Cardiac septum (tissue), 1 donor: ENCODE measurements at regions not wholly inside any gene's neighbourhood (a gene's known extent, or its start where the extent isn't known, plus 50 kb on each side); places are given as distances from the start of the nearest gene placed in this dataset.

Source experiments
- DNase-seq: peaks from one replicate; pipeline ENCODE4 v3.0.0-alpha.2; 2020; ENCODE audit warnings: low spot score
- intact Hi-C: fragments of 100-400 bp; cut with DNase I; formaldehyde crosslinking; loops from one replicate; pipeline ENCODE4 v1.14.0; 2022
- donor health status: DM: no; HTN: no; CAD: no.

DNA sequence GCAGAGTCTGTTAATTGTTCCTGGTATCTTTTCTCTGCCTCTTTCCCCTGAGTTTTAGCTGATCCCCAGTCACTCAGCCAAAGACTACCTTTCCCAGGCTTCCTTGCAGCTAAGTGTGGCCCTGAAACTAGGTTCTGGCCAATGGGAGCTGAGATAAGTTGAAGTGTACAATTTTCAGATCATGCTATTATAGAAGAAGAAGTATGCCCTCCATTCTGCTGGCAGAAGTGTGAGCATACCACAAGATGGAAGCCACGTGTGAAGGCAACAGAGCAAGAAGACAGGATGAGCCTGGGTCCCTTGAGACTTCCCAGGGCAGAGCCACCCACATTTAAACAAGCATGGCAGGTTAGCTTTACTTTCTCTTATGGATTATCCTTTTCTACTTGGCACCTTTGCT is 273.2 kb downstream of the HIVEP2 start:
- DNase-seq: no peak
- intact Hi-C loops: no loop called here

DNA sequence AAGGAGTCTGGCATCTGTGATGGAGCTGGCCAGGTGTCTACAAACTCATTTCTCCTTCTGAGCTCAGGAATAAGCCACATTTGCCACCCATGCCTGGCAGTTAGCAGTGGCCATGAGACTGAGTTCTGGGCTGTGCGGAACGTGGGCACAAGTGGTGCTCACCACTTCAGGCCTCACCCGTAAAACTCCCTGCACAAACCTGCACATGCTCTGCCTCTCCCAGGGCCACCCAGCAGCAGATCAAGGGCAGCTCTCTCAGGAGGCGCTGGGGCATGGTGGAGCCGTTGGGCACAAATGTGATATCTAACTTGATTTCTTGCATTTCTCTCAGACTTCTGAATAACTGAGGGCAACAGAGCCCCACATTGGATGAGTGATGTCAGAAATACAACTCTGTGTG is 269.5 kb downstream of the HIVEP2 start:
- DNase-seq: no peak
- intact Hi-C loops: no loop called here

DNA sequence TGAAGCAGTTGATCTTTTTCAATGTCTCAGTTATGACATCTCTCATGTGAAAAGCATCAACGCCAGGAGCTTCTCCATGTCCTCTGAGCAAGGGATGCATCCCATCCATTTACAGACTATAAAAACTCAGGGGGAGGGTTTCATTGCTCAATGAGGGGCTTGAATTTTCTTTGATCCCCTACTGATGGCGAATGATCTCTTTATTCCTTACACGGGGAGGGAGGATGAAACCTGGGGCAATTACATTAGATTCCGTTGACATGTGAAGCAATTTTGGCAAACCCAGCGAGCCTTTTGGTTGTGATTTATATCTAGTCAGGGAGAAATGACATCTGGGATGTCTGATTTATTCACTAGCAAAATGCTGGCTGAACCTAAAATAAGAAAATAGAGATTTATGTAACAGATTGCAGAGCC is 268.9 kb downstream of the HIVEP2 start:
- intact Hi-C loops: no loop called here
- no peak for DNase-seq

DNA sequence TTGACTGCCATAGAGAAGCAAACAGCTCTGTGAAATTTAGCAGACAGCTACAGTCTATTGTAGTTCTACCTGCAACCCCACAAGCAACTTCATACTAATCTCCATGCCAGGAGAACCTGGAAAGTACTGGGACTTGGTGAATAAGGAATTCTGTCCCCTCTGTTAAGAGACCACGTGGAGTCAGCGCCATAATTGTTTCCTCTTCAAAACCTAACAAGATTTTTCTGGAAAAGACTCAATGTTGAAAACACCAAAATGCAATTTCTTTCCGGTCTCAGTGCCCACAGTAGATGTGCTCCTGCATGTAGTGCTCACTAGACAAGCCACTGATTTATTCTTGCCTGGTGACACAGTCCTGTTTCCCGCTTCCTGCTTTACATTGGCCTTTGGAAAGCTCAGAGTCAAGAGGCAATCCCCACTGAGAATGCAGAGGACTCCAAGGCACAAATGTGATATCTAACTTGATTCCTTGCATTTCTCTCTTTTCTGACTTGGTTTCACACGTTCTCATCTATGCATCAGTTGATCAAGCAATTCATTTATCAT is 268.3 kb downstream of the HIVEP2 start:
- intact Hi-C loops: no loop called here
- no peak for DNase-seq

DNA sequence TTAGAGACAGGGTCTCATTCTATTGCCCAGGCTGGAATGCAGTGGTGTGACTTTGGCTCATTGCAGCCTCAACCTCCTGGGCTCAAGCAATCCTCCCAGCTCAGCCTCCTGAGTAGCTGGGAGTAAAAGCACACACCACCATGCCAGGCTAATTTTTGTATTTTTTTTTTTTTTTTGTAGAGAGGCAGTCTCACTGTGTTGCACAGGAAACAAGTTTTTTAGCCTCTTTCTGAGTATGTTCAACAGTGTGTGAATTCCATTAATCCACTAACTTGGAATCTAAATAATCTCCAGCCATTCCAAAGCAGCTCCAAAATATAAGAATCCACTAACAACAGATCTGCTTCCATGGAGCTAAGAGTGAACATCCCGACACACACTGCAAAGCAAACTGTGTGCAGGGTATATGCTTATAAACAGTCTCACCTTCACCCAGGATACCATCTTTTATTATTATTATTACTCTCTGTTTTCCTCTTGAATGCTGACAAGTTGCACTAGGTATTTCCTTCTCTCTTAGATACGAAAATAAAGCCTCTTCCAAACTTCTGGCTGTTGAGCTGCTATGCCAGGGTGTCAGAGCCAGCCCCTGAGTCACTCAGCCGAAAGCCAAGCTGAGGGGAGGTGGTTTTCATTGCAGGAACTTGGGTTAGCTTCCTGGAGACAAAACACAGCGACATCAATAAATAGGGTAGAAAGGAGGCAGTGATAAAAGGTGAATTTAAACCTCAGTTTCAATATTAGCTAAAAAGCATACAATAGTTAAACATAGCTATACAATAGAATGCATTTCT is 264.9 kb downstream of the HIVEP2 start:
- no peak for DNase-seq
- intact Hi-C loops: no loop called here

DNA sequence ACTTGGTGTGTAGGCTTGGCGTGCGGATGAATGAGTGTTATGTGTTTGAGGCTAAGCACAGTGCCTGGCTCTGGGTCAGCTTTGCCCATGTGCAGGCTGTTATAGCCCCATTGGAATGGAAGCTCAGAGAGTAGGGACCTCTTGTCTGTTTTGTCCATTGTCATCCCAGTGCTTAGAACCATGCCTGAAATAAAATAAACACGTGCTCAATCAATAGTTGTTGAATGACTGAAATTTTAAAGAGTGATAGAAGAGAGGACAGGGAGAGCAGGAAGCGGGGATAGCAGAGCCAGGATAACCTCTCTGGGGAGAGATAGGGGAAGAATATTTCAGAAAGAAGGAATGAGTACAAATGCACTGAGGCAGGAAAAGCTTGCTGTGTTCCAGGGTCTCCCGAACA is 263.9 kb downstream of the HIVEP2 start:
- intact Hi-C loops: no loop called here

DNA sequence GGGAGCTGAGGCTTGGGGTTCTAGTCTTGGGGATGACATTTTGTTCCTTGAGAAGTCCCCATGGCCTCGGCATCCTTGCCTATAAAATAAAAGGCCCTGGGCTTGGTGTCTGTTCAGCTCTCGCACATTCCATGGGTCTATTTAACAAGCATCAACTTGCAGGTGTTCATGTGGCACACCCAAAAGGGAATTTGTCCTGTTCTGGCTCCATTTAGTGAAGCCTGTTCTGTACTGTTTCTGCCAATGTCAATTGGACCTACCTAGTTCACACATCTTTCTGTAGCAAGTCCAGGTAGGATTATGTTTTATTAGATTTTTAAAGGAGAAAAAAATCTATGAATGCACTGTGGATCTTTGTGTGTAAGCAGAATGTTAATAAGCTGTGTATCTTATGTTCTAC is 262.0 kb downstream of the HIVEP2 start:
- intact Hi-C loops: no loop called here
- no peak for DNase-seq

More for the DNA sequence above, 263.9 kb downstream of the HIVEP2 start:
- no peak for DNase-seq

DNA sequence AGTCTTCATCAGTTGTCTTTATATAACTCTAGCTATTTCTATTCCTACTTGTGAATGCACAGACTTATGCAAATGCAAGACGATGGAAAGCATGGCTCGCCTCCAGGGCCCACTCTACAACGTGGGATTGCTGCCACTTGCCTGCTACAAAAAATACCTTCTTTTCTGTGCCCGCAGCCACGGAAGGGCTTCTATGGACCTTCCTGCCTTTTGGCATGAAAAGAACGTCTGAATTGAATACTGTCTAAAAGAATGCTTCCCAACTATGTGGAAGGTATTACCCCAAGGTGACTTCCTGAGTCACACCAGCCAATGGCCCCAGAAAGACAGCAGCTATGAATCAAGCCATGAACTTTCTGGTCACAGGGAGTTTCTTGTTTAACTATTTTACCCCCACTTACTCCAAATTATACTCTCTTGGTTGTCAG is 261.2 kb downstream of the HIVEP2 start:
- intact Hi-C loops: no loop called here
- no peak for DNase-seq

DNA sequence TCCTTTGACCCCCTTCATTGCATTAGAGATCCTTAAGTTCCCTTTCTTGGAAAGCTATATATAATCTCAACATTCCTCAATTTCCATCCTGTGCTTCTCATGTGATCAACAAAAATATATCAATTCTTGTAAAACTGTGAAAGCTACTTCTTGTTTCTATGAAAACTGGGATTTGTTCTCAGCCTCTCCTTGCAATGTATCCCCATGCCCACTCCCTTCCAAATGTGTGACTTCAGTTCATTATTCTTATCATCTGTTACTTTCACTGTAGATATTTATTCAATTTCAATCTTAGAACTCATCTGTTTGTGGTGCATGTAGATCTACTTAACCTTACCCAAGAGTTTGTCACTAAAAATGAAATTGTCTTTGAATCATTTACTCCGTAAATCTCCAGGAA is 260.6 kb downstream of the HIVEP2 start:
- no peak for DNase-seq
- intact Hi-C loops: no loop called here

DNA sequence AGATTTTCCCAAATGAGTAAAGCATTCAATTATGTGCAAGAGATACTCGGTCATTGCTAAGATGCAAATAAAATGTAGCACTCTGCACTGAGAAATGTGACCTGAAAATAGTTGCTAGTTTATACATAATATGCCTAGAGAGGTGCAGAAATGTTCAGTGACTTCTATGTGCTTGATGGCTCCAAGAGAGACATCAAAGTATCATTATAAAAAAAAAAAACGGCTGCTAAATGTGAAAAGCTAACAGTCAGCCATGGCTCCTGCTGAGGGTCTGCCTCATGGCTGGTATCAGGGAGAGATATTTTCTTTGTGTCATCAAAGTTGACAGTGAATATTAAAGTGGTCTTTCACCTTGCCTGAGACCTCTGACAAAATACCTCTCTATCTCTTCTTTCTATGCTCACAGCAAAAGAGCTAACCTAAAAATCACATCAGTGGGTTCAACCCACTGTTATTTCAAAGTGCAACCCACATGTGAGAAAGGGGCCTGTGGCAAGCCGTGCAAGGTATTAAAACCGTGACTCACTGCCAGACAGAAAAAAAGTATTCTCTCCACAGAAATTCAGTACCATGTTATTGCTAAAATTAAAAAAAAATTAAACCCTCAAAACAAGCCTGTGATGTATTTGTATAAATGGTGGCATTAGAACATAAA is 259.0 kb downstream of the HIVEP2 start:
- intact Hi-C loops: no loop called here
- no peak for DNase-seq

DNA sequence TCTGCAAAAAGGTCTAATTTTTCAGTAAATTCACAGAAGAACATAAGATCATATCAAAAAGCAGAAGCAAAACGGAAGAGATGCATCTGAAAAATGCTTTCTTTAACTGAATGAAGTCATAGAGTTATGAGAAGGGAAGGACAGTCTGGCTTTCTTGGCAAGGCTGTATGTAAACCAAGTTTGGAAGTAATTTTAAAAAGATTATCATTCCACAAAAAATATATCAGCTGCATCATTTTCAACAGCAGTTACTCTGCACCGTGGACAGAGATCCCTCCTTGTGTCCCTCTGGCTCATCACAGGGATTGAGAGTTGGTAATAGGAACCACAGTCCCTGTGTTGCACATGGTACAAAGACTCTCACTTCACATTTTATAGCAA is 258.5 kb downstream of the HIVEP2 start:
- intact Hi-C loops: no loop called here
- DNase-seq: no peak

DNA sequence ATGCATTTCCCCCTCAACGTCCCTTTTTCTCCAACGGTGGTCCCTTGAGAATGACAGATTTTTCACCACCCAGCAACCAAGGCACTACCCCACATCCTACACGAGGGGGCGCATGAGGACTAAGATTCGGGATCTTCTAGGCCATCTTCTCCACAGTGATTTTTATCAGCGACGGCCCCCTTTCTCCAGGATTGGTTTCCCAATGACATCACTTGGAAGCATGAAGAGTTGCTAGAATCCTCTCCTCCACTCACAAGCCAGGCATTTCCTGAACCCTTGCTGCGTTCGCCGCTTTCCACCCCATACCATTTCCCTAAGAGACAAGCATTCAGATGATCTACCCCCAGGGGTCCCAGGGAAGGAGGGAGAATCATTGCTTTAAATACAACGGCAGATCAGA is 252.0 kb downstream of the HIVEP2 start:
- intact Hi-C loops: loop anchor here (1.0 to 10.0 kb wide), 3 partner anchors 192 to 734 kb away; no protein-coding TSS in a partner anchor
- no peak for DNase-seq

DNA sequence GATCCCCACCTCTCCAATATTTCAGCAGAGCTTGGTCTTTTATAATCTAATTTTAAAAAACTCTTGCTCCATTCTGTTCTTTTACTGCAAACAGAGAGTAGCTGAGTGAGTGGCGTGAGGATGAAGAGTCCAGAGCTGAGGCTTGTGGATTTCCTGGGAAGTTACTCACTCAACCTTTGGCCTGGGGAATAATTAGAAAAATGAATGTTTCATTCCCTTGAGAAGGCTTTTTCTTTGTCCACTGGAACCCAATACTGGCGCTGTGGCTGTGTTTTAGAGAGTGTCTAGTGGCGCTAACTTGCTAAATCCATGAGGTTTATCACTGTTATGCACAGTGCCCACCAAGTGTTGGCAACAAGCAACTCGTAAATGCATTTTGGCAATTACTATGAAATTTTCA is 251.5 kb downstream of the HIVEP2 start:
- no peak for DNase-seq
- intact Hi-C loops: loop anchor here (1.0 to 10.0 kb wide), 3 partner anchors 191 to 733 kb away; no protein-coding TSS in a partner anchor

DNA sequence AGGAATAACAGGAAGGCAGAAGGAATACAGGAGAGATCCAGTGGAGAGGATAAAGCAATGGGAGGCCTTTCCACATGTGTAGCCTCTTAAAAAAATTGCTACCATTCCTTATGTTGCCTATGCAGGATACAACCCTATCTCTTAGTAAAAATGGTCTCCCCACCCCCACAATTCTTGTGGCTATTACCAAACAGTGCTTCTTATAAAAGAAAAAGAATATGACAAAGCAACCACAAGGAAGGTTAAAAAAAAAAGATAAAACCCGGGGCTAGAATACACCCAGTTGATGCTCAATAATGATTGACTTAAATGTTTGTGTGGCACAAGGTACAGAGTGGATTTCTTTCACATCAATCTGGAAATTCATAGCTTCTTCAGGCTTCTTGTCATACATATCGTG is 250.9 kb downstream of the HIVEP2 start:
- intact Hi-C loops: loop anchor here (10.0 kb wide), 1 partner anchor 191 kb away; no protein-coding TSS in a partner anchor
- no peak for DNase-seq

DNA sequence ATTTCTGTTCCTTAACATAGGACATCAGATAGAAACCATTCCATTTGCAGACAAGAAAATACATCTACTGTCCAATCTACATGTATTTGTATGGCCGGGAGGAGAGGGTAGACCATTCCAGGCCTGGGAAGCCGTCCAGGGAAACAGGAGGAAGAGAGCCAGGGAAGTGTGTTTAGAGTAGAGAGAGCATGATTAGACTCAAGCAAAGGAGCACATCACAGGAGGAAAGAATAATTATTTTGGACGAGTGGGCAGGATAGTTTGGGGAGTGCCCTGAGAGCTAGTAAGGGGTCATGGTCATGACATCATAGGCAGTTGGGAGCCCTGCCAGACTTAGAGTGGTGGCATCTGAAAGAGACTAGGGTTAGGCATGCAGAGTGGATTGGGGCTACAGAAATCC is 250.0 kb downstream of the HIVEP2 start:
- intact Hi-C loops: loop anchor here (5.0 to 10.0 kb wide), 2 partner anchors 190 to 252 kb away; partner anchors contain the start of gene HIVEP2
- DNase-seq: no peak

DNA sequence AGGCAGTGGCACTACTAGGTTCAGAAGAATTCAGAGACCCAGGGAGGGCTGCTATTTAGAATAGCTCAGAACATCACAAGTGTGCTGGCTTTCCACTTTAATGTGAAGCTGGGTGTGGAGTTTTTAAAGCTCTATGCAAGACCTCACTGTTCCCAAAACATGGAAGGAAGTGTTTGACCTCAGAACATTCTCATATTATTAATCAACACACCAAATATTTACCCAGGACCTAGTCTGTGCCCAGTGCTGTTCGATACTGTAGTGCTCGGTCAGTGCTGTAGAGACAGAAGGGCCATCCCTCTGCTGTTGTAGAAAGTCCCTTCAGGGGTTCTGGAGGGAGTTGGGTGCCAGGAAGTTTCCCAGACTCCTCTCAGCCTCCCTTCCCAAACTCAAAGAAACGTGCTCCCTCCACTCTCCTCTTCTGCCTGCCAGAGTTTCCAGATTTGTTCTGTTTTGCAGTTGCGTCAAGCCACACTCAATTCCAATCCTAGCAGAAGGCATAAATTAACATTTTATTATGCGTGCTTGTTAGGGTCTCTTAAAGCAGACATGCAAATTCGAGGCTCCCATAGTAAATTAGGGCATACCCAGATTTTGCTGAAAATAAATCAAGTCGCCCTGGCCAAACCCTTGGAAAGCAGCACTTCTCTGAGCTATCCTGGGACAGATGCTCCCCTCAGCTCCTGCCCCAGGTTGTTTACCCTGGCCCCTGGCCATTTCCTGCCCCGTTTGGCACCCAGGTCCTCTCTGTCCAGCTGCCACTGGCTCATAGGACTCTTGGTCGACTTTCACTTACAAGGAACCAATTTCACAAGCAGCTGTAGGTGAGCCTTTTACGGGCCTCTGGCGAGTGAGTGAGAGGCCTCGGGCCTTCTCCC is 248.6 kb downstream of the HIVEP2 start:
- no peak for DNase-seq
- intact Hi-C loops: loop anchor here (5.0 to 10.0 kb wide), 2 partner anchors 188 to 251 kb away; partner anchors contain the start of gene HIVEP2

DNA sequence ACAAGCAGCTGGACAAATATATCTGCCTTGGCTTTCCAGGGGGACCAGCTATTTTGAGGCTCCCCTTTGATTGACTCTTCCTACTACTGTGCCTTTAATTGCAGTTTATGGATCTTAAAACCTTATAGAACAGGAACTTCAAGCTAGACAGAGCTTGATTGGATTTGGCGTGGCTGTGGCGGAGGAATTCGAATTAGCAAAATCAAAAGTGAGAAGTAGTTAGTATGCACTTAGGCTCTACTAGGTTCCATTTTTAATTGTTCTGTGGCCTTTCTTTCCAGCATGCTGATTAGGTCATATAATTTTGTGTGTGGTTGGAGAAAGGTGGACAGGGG is 248.0 kb downstream of the HIVEP2 start:
- DNase-seq: no peak
- intact Hi-C loops: loop anchor here (5.0 to 10.0 kb wide), 2 partner anchors 188 to 250 kb away; partner anchors contain the start of gene HIVEP2

DNA sequence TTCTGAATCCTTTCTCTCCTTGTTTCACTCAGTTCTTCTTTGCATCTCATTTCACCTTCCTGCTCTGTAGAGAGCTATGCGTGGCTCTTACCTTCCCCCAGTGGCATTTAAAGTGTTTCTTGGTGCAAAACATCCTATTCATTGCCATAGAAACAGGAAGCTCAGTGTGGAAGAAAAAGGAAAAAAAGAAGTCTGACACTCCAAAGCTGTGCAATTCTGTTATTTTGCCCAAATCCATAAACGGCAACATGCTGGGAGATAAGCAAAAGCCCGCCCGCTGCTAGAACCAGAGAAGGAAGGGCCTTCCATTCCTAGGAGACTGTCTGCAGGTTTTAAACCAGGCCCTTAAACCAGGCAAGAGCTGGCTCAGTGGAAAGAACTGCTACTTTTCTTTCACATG is 247.1 kb downstream of the HIVEP2 start:
- no peak for DNase-seq
- intact Hi-C loops: loop anchor here (5.0 to 10.0 kb wide), 2 partner anchors 187 to 249 kb away; partner anchors contain the start of gene HIVEP2

DNA sequence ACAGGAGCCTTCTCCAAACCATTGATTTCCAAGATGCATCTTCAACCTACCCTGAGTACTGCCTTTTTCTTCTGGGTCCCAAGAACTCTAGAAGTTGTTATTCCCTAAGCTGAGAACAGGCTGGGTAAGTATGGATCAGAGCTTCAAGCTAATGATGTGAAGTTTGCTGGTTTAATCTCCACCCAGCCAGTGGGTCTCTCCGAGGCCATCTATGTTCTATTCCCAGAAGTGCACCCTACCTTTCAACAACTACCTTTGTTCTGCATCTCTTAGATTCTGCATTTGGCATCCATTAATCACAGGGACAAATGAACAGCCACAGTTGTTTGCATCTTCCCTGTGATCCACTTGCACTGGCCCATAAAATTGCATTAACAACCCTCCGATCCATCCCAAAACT is 246.2 kb downstream of the HIVEP2 start:
- intact Hi-C loops: loop anchor here (5.0 to 10.0 kb wide), 2 partner anchors 186 to 249 kb away; partner anchors contain the start of gene HIVEP2
- DNase-seq: no peak
